HFFc6 (cell line): ENCODE measurements at regions not wholly inside any gene's neighbourhood (a gene's known extent, or its start where the extent isn't known, plus 50 kb on each side); places are given as distances from the start of the nearest gene placed in this dataset.

Experiments
- DNase-seq: peaks from one replicate; pipeline ENCODE4 v3.0.0-alpha.2; 2018
- H3K27ac Mint-ChIP-seq: 2 replicates; pipeline ENCODE4 v1.8.0; 2020; ENCODE audit warnings: mild to moderate bottlenecking, mixed read lengths
- H3K27me3 Mint-ChIP-seq: 2 replicates; pipeline ENCODE4 v1.8.0; 2021; ENCODE audit warnings: mild to moderate bottlenecking, moderate library complexity, mixed read lengths; ENCODE audit not compliant: insufficient read depth
- H3K36me3 Mint-ChIP-seq: 2 replicates; pipeline ENCODE4 v1.8.0; 2021; ENCODE audit warnings: low read depth, mixed read lengths
- H3K4me1 Mint-ChIP-seq: 2 replicates; pipeline ENCODE4 v1.8.0; 2020; ENCODE audit warnings: low read depth, mixed read lengths
- H3K4me3 Mint-ChIP-seq: 2 replicates; pipeline ENCODE4 v1.8.0; 2020; ENCODE audit warnings: mild to moderate bottlenecking, moderate library complexity, mixed read lengths
- H3K9me3 Mint-ChIP-seq: 2 replicates; pipeline ENCODE4 v1.8.0; 2020; ENCODE audit warnings: mild to moderate bottlenecking, mixed read lengths
- CTCF ChIP-seq: fragments of 200-600 bp; sonication (generic); IDR thresholded peaks from 2 replicates; pipeline ENCODE4 v1.5.0; 2021; ENCODE audit warnings: antibody characterized with exemption, mild to moderate bottlenecking

GRCh38 chr6:166877906-166878305, 78.4 kb downstream of the RNASET2 start:
- peaks cover 8% of the 10 kb centered on the region for H3K9me3 Mint-ChIP-seq
- DNase-seq = no peak
- H3K36me3 Mint-ChIP-seq = no peaks in the 10 kb centered on the region
- TF ChIP-seq CTCF = no peak
- H3K27ac Mint-ChIP-seq = no peak overlapping the region
- no peaks in the 10 kb centered on the region for H3K4me1 Mint-ChIP-seq
- H3K27me3 Mint-ChIP-seq = 0 out of 2 replicates have a peak, but pooled peaks cover 3% of the 10 kb centered on the region
- H3K4me3 Mint-ChIP-seq = no peak overlapping the region

GRCh38 chr6:166877349-166877748, 79.0 kb downstream of the RNASET2 start:
- Mint-ChIP-seq H3K27ac (no peak overlapping the region), H3K4me3 (no peak overlapping the region), H3K27me3 (0 out of 2 replicates have a peak, but pooled peaks cover 3% of the 10 kb centered on the region), H3K36me3 (no peaks in the 10 kb centered on the region), H3K9me3 (peaks cover 8% of the 10 kb centered on the region), H3K4me1 (no peaks in the 10 kb centered on the region)
- no peak for DNase-seq
- no peak for TF ChIP-seq CTCF

GRCh38 chr6:166872531-166873009, 83.8 kb downstream of the RNASET2 start:
- Mint-ChIP-seq H3K27me3 (peaks cover 8% of the 10 kb centered on the region; the same call in 1 of the 2 replicates), H3K4me3 (no peak overlapping the region), H3K9me3 (peaks cover 8% of the 10 kb centered on the region), H3K36me3 (no peaks in the 10 kb centered on the region), H3K4me1 (no peaks in the 10 kb centered on the region), H3K27ac (no peak overlapping the region)
- DNase-seq = no peak
- TF ChIP-seq CTCF = no peak

GRCh38 chr6:166870602-166871208, 85.6 kb downstream of the RNASET2 start:
- Mint-ChIP-seq H3K4me1 (no peaks in the 10 kb centered on the region), H3K9me3 (peaks cover 4% of the 10 kb centered on the region), H3K27ac (no peak overlapping the region), H3K36me3 (no peaks in the 10 kb centered on the region), H3K27me3 (peaks cover 9% of the 10 kb centered on the region; the same call in 1 of the 2 replicates), H3K4me3 (no peak overlapping the region)
- no peak for DNase-seq
- no peak for TF ChIP-seq CTCF

GRCh38 chr6:166866839-166867637, 89.3 kb downstream of the RNASET2 start:
- Mint-ChIP-seq H3K9me3 (no peaks in the 10 kb centered on the region), H3K27ac (no peak overlapping the region), H3K4me1 (no peaks in the 10 kb centered on the region), H3K4me3 (no peak overlapping the region), H3K27me3 (peaks cover 14% of the 10 kb centered on the region), H3K36me3 (no peaks in the 10 kb centered on the region)
- TF ChIP-seq CTCF = no peak
- no peak for DNase-seq
